Ectodermal cell (in vitro differentiated cells): ENCODE measurements at regions not wholly inside any gene's neighbourhood (a gene's known extent, or its start where the extent isn't known, plus 50 kb on each side); places are given as distances from the start of the nearest gene placed in this dataset.
"Not testable (repeated sequence)": the region's sequence is repeated elsewhere in the genome, so short reads cannot be mapped to it uniquely, and the experiment has no call there.

Experiments used
- H3K27ac ChIP-seq: 2 replicates; pipeline ENCODE4 v1.7.0; 2013; ENCODE audit warnings: mild to moderate bottlenecking, low read depth, low read length; ENCODE audit not compliant: insufficient read depth, poor library complexity, severe bottlenecking
- H3K27me3 ChIP-seq: 2 replicates; pipeline ENCODE4 v1.7.0; 2013; ENCODE audit warnings: mild to moderate bottlenecking, low read length; ENCODE audit not compliant: insufficient read depth, control insufficient read depth, poor library complexity, severe bottlenecking
- H3K36me3 ChIP-seq: one replicate; pipeline ENCODE4 v1.7.0; 2013; ENCODE audit warnings: low read length; ENCODE audit not compliant: control insufficient read depth, insufficient read depth
- H3K4me1 ChIP-seq: one replicate; pipeline ENCODE4 v1.7.0; 2013; ENCODE audit warnings: low read length; ENCODE audit not compliant: control insufficient read depth, insufficient read depth
- H3K4me3 ChIP-seq: 2 replicates; pipeline ENCODE4 v1.7.0; 2013; ENCODE audit warnings: low read depth, low read length, control low read depth; ENCODE audit not compliant: insufficient read depth
- H3K9me3 ChIP-seq: 2 replicates; pipeline ENCODE4 v1.7.0; 2013; ENCODE audit warnings: mild to moderate bottlenecking, low read length, moderate library complexity; ENCODE audit not compliant: control insufficient read depth
- WGBS, 2 experiments: methylation state at CpG; one replicate each; pipeline ENCODE4 v1.1.7; 2013; ENCODE audit warnings: missing lambda C conversion rate in 2 of 2; 5-methylcytosine and 5-hydroxymethylcytosine counted together

DNA sequence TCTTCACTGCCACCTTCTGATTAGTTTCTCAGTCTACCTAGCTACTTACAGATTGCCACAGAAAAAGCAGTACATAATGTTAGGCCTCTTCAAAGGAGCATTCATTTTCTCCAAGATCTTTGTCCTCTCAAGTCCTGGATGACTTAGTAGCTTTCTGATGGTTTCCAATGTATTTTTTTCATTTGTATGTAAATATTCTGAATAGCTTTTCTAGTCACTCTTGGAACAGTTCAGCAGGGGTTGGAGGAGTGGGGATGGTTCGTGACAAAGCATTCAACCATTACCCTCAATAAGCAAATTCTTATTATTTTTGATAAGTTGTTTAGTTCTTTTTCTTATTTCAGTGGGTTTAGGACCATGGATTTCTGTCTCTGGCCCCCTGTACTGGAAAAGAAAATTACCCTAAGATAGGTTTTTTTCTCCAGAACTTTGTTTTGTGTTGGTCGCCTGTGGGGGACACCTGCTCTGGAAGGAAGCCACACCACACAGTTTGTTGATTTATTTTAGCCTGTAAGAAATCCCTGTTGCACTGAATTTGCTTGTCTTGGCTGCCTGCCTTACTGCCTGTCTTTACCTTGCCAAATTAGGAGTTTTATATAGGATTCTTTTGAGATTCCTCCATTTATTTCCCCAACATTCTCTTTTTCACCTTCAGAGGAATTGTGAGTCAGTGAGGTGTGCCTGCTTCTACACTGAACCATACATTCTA lies 247.9 kb downstream of the RFPL4B start:
- peaks cover 4% of the 10 kb centered on the region for H3K9me3 ChIP-seq
- H3K36me3 ChIP-seq: no peaks in the 10 kb centered on the region
- no peak overlapping the region for H3K27ac ChIP-seq
- no peak overlapping the region for H3K4me3 ChIP-seq
- 97 to 100% methylated on average over 1 of the region's 2 CpGs for WGBS, 2 experiments
- H3K4me1 ChIP-seq: no peaks in the 10 kb centered on the region
- H3K27me3 ChIP-seq: no peaks in the 10 kb centered on the region

GRCh38 chr6:112595841-112596240 lies 248.7 kb downstream of the RFPL4B start:
- 69% methylated on average over 2 of the region's 2 CpGs; no CpG with 5 or more reads in 1 of the 2 experiments for WGBS, 2 experiments
- Histone ChIP-seq H3K27ac (no peak overlapping the region), H3K36me3 (no peaks in the 10 kb centered on the region), H3K4me3 (no peak overlapping the region), H3K9me3 (peaks cover 4% of the 10 kb centered on the region), H3K27me3 (no peaks in the 10 kb centered on the region), H3K4me1 (no peaks in the 10 kb centered on the region)

DNA sequence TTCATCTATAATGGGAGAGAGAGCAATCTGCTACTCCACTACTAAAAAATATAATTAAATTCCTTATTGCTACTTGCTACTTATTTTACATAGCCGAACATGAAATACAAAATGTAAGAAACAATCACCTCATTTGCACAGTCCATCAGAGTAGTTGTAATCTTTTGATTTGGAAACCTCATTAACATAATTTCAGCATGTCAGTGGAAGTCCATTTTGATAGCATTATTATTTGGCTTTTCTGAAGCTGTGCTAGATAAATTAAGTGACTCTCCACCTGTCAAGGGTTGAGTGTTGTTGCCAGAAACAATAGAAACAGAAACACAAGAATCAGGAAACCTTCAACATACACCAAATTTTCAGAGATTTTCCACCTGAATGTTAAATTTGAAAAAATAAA lies 250.0 kb downstream of the RFPL4B start:
- Histone ChIP-seq H3K4me3 (no peak overlapping the region), H3K27me3 (no peaks in the 10 kb centered on the region), H3K36me3 (no peaks in the 10 kb centered on the region), H3K9me3 (peaks cover 4% of the 10 kb centered on the region), H3K4me1 (no peaks in the 10 kb centered on the region), H3K27ac (no peak overlapping the region)
- WGBS, 2 experiments: 100% methylated on average over 1 of the region's 1 CpG

DNA sequence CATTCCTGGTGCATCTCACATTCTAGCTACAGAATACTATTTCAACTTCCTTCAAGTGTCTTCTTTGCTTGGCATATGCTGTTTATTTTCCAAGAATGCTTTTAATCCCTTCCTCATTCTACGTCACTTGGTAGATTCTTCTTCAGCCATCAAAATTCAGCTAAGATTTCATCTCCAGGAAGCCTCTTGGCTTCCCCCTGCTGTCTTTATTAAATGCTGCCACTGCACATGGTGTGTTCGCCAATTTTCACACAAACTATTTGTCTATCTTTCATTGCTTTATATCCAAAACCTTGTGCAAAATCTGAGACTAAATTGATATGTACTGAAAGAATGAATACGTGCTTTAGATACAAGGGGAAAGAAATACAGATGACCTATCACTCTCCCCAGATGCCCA lies 253.0 kb downstream of the RFPL4B start:
- Histone ChIP-seq H3K4me3 (no peak overlapping the region), H3K9me3 (no peaks in the 10 kb centered on the region), H3K27ac (no peak overlapping the region), H3K4me1 (no peaks in the 10 kb centered on the region), H3K27me3 (no peaks in the 10 kb centered on the region), H3K36me3 (no peaks in the 10 kb centered on the region)
- WGBS, 2 experiments: 91 to 97% methylated on average over 2 to 3 of the region's 3 CpGs

- no peak overlapping the region for H3K4me3 ChIP-seq
- no peaks in the 10 kb centered on the region for H3K27me3 ChIP-seq
- no peaks in the 10 kb centered on the region for H3K36me3 ChIP-seq
- WGBS, 2 experiments: 73 to 100% methylated on average over 1 of the region's 1 CpG
- H3K4me1 ChIP-seq: no peaks in the 10 kb centered on the region
- H3K9me3 ChIP-seq: no peaks in the 10 kb centered on the region
- H3K27ac ChIP-seq: no peak overlapping the region
These were observed 256.6 kb downstream of the RFPL4B start for GRCh38 chr6:112603726-112604125.

GRCh38 chr6:112606656-112607435 lies 259.7 kb downstream of the RFPL4B start:
- WGBS, 2 experiments: 89 to 98% methylated on average over 1 to 2 of the region's 3 CpGs
- no peak overlapping the region for H3K27ac ChIP-seq
- H3K27me3 ChIP-seq: no peaks in the 10 kb centered on the region
- H3K4me3 ChIP-seq: no peak overlapping the region
- no peaks in the 10 kb centered on the region for H3K4me1 ChIP-seq
- H3K36me3 ChIP-seq: no peaks in the 10 kb centered on the region
- H3K9me3 ChIP-seq: no peaks in the 10 kb centered on the region

GRCh38 chr6:112608925-112609324 lies 261.8 kb downstream of the RFPL4B start:
- not testable (repeated sequence) for H3K4me1 ChIP-seq, H3K36me3 ChIP-seq, H3K27ac ChIP-seq, H3K4me3 ChIP-seq, H3K27me3 ChIP-seq, H3K9me3 ChIP-seq
- WGBS, 2 experiments: 96 to 98% methylated on average over 1 of the region's 1 CpG

DNA sequence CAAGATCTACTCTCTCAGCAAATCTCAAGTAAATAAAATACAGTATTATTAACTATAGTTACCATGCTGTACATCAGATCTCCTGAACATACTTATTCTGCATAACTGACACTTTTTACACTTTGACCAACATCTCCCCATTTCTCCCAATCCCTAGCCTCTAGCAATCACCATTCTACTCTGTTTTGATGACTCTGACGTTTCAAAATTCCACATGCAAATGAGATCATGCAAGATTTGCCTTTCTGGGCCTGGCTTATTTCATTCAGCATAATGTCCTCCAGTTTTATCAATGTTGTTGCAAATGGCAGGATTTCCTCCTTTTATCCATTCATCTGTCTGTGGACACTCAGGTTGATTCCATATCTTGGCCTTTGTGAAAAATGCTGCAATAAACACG lies 266.3 kb downstream of the RFPL4B start:
- WGBS, 2 experiments: 90% methylated on average over 2 of the region's 2 CpGs

GRCh38 chr6:112618849-112619248 lies 271.7 kb downstream of the RFPL4B start:
- Histone ChIP-seq H3K4me3 (no peak overlapping the region), H3K36me3 (no peaks in the 10 kb centered on the region), H3K27me3 (no peaks in the 10 kb centered on the region), H3K27ac (no peak overlapping the region), H3K4me1 (peaks cover 5% of the 10 kb centered on the region), H3K9me3 (no peaks in the 10 kb centered on the region)
- whole genome bisulfite sequencing, 2 experiments: 65 to 69% methylated on average over 3 of the region's 3 CpGs

More for the DNA sequence above, 266.3 kb downstream of the RFPL4B start:
- H3K27ac ChIP-seq: no peak overlapping the region
- no peaks in the 10 kb centered on the region for H3K9me3 ChIP-seq
- H3K27me3 ChIP-seq: no peaks in the 10 kb centered on the region
- no peaks in the 10 kb centered on the region for H3K4me1 ChIP-seq
- H3K4me3 ChIP-seq: no peak overlapping the region
- no peaks in the 10 kb centered on the region for H3K36me3 ChIP-seq

DNA sequence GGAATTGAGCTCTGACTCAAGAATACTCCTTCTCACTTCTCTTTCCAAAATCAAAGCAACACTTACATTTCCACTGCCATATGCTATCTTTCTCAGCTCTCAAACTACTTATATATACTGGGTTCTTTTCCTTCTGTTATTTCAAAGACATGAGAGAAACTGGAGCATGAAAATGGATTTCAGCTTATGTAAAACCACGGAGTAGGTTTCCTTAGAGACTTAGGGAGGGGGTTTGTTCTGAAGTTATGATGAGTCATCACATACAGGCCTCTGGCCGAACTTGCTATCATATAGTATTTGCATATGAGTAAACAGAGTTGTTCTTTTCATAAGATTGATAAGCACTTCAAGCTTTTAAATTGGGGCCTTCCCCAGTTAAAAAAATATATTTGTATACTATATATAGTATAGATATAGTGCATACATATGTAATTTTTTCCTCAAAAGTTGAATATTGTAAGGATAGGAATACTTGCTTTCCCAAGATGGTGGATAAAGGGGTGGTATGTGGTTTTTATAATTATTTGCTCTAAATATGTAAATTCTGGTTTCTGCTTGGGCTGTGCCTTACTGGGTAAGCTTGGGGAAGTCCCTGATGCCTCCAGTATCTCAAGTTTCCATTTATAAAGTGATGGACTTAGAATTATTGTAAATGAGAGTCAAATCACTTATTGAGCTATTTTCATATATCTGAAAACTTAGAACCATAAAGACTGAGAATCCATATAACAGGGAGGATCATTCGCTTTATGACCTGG lies 273.9 kb downstream of the RFPL4B start:
- WGBS, 2 experiments: 74 to 87% methylated on average over 3 of the region's 3 CpGs
- H3K27me3 ChIP-seq: no peaks in the 10 kb centered on the region
- H3K4me3 ChIP-seq: no peak overlapping the region
- H3K4me1 ChIP-seq: peaks cover 5% of the 10 kb centered on the region
- H3K27ac ChIP-seq: no peak overlapping the region
- no peaks in the 10 kb centered on the region for H3K9me3 ChIP-seq
- no peaks in the 10 kb centered on the region for H3K36me3 ChIP-seq
